SW480 (cell line): ENCODE measurements at regions not wholly inside any gene's neighbourhood (a gene's known extent, or its start where the extent isn't known, plus 50 kb on each side); places are given as distances from the start of the nearest gene placed in this dataset.

Experiments used
- DNase-seq: peaks from one replicate; pipeline ENCODE4 v3.0.0-alpha.2; 2016; ENCODE audit warnings: low spot score

- DNase-seq: no peak
Observed at GRCh38 chr2:129069875-129070594, 751.4 kb upstream of the HS6ST1 start.

GRCh38 chr2:129070663-129071062 is 752.0 kb upstream of the HS6ST1 start:
- DNase-seq: no peak

- no peak for DNase-seq
Observed at GRCh38 chr2:129071531-129071930, 752.9 kb upstream of the HS6ST1 start.

GRCh38 chr2:129074298-129074920 is 755.7 kb upstream of the HS6ST1 start:
- no peak for DNase-seq

- DNase-seq: no peak
Observed at GRCh38 chr2:129078548-129078947, 759.9 kb upstream of the HS6ST1 start.

- DNase-seq: no peak
Observed at GRCh38 chr2:129080715-129081476, 762.2 kb upstream of the HS6ST1 start.

GRCh38 chr2:129085386-129085785 is 766.7 kb upstream of the HS6ST1 start:
- no peak for DNase-seq

DNA sequence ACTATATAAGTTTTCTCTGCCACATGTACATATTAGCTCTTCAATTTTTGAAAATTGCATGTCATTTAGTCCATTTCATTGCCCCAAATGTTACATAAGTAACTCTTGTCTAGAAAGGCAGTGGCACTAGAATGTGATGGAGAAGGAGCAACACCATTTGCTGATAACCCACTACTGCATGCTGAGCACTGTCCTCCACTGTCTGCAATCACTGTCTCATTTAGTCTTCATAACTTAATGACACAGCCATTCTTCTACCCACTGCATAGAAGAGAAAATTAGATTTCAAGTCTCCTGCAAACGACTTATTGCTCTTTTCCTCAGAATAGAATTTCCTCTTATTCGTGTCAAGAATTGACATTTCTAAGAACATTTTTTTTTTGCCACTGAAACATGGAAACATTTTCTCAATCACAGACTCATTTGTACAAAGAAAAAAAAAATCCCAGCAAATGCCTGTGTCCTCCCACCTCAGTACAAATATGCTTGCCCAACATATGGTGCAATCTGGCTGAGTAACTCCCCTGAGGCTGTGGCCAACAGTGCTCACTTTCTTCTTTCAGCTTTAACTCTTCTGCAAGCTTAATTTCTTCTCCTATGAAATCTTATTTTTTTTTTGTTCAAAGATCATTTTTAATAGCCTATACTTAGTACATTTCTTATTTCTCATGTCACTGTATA is 768.6 kb upstream of the HS6ST1 start:
- no peak for DNase-seq

GRCh38 chr2:129091620-129092019 is 773.0 kb upstream of the HS6ST1 start:
- no peak for DNase-seq

- DNase-seq: no peak
Observed at GRCh38 chr2:129092956-129093355, 774.3 kb upstream of the HS6ST1 start.

DNA sequence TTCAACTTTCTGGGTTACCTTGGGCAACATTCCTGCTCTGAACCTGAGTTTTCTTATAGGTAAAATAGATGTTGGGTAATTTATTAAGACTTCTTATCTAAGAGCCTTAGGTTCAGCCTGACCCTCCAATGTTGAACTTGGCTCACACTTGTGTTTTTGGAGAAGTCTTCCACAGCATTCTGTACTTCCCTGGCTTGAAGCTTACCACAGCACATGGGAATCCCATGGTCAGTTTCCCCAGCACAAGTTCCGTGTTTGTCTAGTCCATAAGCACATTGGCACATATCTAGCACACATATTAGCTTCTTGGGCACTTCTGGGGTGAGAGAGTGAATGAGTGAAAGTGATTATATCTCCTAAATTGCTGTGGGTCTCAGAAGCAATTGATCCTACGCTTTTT is 782.5 kb upstream of the HS6ST1 start:
- no peak for DNase-seq

GRCh38 chr2:129103936-129104878 is 785.5 kb upstream of the HS6ST1 start:
- no peak for DNase-seq

- DNase-seq: no peak
Observed at GRCh38 chr2:129112181-129112580, 793.5 kb upstream of the HS6ST1 start.

- no peak for DNase-seq
Observed at GRCh38 chr2:129113776-129114175, 795.1 kb upstream of the HS6ST1 start.

GRCh38 chr2:129117434-129117833 is 798.8 kb upstream of the HS6ST1 start:
- DNase-seq: no peak

GRCh38 chr2:129118296-129118695 is 799.6 kb upstream of the HS6ST1 start:
- no peak for DNase-seq

GRCh38 chr2:129129087-129129486 is 810.4 kb upstream of the HS6ST1 start:
- no peak for DNase-seq

- no peak for DNase-seq
Observed at GRCh38 chr2:129133692-129134641, 815.3 kb upstream of the HS6ST1 start.

GRCh38 chr2:129135017-129135416 is 816.3 kb upstream of the HS6ST1 start:
- DNase-seq: no peak

GRCh38 chr2:129139380-129139779 is 820.7 kb upstream of the HS6ST1 start:
- no peak for DNase-seq
